ENCODE measurements at regions not wholly inside any gene's neighbourhood (a gene's known extent, or its start where the extent isn't known, plus 50 kb on each side); places are given as distances from the start of the nearest gene placed in this dataset.

- TF ChIP-seq CTCF (conservative IDR thresholded peaks at IDR 0.05; ENCODE audit: low read depth, low read length) = no peak
- no peak for TF ChIP-seq EZH2phosphoT487 (IDR thresholded peaks at IDR 0.05; ENCODE audit: borderline replicate concordance, low read length)
Observed at GRCh38 chr13:31476266-31476665, 263.1 kb upstream of the RXFP2 start.
